GM18520 (cell line): ENCODE measurements at regions not wholly inside any gene's neighbourhood (a gene's known extent, or its start where the extent isn't known, plus 50 kb on each side); places are given as distances from the start of the nearest gene placed in this dataset.

ENCODE experiments used
- ATAC-seq: cut with Tn5 transposase; IDR thresholded peaks from one replicate; pipeline ENCODE4 v1.9.1; 2021; ENCODE audit not compliant: unreplicated experiment

DNA sequence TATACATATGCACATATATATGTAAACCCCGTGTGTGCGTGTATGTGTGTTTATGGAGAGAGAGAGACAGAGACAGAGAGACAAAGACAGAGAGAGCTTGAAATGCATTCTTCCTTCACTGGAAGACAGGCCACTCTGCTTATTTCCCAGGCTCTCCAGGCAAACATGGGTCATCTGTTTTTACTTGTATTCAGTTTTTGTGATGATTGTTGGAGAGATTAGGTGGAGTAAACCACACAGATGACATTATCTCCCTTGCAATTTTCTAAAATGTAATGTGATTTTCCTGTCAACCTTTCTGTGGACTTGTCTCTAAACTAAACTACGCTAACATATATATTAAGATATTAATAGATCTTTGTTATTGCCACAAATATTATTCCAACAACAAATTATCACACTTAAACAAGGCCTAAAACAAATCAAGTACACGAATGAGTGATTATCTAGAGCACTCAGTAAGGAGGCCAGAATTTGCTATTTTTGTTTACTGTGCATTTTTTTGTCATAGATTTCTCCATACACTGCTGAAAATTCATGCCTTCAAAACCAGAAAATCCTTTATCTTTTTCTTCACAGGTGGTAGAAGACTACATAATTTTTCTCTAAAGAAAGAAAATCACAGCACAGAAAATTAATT, 251.8 kb upstream of the SLIT2 start:
- ATAC-seq, result no peak

DNA sequence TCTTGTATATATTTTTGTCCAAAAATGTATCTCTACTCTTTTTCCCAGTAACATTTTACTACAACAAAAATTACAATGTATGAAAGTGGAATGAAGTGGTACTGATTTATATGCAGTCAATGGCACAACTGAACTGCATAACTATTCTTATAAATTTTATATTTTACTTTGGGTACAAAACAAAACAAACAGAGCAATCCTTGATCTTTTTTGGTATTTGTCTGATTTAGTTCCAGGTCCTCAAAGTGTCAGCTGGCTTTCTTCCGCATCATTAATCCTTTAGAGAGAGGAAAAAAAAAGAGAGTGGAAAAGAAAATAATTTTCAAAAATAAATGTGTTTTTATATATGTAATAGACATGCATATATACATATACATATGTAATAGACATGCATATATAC, 252.4 kb upstream of the SLIT2 start:
- no peak for ATAC-seq

DNA sequence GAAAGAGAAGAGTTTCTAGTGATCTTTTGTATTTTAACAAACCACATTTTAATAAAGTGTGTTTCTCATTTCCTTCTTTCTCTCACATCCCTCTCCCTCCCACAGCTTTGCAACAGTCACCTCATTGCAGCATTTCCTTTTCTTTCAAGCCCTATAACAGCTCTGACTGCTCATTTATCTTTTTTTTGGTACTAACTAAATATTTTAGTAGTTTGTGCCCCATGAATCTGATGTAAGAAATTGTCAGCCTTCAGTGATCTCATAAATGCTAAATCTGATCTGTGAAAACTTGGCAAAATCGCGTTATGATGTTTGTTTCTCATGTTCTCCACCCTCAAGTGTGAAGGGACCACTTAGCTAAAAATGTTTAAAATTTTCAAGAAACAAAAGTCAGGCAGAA, 258.5 kb upstream of the SLIT2 start:
- no peak for ATAC-seq

DNA sequence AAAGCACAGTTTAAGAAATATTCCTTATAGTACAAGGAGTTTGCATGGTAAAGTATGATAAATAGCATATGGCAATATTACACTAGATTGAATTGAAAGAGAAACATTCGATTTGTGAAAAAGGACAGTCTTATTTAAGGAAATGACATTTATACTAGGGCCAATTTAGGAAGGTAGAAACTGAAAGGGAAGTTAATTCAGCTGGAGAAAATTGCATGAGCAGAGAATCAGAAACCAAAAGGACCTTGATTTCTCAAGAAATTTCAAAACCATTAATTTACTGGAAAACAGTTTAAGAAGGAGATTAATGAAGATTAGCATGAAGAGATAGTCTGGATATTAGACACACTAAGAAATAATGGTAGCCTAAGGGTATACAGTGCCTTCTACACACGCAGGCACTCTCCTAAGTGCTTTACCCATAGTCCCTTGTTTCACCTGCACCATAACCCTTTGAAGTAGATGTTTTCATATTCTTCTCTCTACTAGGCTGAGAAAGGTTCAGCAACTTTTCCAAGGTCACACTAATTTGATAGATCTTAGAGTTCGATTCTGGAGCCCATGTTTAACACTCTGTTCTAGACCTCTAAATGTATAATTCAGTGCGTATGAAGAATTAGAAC, 259.1 kb upstream of the SLIT2 start:
- no peak for ATAC-seq

DNA sequence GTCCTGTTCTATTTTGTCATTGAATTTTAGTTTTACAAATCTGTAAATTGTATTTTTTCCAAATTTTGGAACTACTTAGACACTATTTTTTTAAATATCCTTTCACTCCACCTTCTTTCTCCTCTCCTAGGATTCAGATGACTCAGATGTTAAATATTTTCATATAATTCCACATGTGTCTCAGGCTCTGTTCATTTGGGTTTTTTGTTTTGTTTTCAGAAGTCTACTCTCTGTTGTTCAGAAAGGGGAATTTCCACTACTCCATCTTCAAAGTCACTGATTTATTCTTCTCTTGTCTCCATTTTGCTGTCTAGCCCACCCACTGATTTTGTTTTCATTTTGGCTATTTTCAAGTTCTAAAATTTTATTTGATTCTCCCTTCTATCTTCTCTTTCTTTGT, 264.0 kb upstream of the SLIT2 start:
- no peak for ATAC-seq

DNA sequence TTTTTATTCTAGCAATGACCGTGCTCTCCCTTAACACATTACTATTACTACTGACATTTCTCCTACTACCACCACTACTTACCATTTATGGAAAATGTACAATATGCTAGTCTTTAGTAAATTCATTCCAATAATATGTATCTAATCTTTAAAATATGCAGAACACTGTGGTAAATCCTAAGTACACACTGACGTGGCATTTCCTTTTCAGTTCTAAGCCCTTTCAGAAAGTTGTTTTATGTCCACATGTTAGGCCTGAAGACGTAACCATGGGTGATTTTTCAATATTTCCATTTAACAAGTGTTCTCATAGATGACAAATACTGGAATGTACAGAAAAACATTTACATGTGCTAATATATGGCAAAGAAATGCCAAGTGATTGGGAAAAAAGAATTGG, 268.6 kb upstream of the SLIT2 start:
- no peak for ATAC-seq

DNA sequence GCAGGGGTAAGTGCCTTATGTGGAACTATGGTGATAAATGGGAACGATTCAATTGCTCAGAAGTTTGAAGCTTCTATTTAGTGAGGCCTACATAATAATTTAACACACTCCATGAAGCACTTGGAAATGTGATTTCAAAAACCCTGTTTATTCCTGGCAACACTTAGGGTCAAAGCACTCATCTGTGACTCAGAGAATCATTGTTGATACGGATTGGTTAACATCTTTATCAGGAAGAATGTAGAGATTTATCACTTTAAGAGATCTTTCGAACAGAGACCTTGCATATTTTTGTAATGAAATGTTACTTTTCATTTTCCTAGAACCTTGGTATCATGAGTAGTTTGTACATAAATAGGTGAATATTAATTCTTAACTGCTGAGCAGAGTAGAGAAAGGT, 269.1 kb upstream of the SLIT2 start:
- ATAC-seq, result no peak

DNA sequence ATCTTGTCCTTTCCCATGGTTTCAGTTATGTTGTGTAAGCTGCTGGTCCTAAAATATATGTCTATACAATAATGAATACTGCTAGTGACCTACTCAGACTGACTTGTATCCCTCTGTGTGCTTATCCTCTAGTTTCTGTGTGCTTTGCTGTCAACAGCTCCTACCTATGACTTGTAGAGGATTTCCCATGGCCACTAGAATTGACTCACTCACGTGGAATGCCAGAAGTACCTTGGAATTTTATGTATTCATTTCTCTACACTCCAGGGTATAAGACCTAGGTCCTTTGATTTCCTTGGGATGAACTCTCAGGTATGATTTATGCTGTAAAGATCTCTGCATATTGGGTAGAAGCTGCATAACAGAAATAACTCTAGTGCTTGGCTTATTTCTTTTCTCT, 279.9 kb upstream of the SLIT2 start:
- no peak for ATAC-seq

DNA sequence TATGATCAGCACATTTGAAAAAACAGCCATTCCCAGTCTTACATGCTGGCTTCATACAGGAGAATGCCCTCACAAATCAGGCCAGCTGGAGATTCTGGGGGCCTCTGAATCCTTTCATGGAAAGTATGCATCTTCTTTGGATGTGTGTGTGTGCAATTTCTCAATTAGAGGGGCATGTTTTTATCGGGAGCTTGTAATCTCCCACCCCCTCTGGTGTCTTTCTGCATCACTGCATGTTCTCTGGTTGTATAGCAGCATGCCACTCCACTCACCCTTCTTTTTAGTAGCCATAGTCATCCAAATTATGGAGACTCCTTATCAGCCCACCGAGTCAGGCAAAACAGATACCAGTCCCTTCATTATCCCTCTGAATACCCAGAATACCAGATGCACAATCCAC, 282.2 kb upstream of the SLIT2 start:
- no peak for ATAC-seq

DNA sequence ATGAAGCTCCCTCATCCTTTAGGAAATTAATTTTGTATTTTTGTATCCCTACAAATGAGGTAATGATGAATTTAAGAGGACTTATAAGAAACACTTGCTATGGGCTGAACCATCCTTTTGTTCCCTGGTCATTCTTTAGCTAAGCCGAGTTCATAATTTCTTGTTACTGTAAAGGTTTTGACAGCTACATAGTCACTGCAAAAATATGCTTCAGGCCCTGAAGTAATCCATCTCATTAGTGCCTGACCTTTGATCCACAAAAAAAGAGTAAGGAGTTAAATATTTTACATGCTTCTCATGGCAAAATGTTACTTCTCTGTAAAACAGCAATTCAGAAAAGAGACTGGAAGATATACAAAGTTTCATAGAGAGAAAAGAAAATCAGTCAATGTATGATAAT, 290.6 kb upstream of the SLIT2 start:
- ATAC-seq, result no peak

DNA sequence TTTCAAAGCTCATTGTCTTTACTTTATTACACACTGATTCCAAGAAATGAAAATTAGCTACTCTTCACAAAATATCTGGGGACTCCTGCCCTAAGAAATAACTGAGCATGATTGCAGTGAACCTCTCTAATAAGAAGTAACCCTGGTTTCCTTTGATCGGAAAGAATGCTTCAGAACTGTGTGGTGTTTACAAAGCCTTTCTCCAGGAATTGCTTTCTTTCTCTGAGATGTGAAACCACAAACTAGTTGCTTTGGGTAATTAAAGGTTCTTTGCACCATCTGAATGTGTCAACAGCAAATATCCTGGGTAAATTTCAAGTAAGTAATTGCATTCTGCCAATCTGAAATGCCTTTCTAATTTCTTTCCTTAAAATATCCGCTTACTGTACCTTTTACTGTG, 292.9 kb upstream of the SLIT2 start:
- no peak for ATAC-seq

DNA sequence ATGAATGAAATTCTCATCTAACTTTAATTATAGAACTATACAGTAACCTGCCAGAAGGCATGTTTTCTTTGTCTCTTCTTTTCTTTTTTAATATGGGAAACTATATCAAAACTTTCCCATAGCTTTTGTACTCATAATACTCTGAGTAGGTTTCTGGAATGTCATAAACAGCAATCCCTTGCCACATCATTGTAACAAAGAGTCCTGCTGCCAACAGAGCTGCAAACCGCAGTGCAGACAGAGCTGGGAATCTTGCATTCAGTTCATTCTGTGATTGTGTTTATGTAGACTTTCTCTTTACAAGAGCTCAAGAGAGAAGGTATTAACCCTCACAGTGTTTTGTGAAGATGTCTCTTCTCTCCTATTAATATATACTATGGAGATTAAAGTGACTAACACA, 304.4 kb upstream of the SLIT2 start:
- ATAC-seq, result no peak

DNA sequence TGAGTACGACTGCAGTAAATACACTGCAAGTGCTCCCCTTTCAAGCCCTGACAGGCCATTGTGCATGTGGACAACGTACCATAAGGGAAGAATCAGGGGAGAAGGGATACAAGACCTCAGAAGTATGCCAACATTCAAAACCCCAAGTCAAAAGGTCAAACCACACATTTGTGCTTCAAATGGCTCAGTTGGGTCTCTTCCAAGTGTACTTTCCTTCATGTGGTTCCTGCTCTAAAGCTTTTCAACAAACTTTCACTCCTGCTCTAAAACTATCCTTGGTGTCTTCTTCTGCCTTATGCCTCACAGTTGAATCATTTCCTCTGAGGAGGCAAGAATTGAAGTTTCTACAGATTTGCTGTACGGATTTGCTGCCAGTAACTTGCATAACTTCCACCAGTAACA, 305.7 kb upstream of the SLIT2 start:
- no peak for ATAC-seq

DNA sequence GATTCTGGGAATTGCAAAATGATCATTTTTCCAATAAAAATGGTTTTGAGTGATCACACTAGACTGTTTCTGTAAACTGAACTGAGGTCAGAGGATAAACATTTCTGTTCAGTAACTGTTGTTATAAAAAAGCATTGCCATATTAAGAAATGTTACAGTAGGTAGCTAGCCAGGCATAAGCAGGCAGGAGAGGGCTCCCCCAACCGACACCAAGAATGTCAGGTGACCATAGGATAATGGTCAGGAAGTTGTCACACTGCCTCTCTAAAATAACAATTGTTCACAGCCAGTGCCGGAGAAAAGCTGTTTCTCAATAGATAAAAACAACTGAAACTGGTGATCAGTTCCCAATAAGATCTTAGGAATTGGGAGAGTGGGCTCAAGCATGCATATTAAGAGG, 306.2 kb upstream of the SLIT2 start:
- no peak for ATAC-seq

DNA sequence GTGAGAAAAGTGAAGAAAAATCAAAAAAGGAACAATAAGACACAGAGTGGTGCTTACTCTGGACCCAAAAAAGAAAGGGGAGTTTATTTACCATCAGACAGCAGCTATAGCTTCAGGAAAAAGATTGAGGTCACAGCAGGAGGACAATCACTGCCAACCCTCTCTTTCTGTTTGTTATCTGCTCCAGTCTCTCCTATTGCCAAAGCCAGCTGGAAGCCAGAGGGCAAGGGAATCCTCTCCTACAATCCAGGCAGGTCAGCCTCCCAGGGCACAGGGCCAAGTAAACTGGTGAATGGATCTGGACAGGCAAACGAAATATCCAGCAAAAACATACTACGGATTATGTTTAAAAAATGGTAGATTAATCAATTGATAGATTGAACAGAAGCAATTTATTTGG, 306.9 kb upstream of the SLIT2 start:
- no peak for ATAC-seq

DNA sequence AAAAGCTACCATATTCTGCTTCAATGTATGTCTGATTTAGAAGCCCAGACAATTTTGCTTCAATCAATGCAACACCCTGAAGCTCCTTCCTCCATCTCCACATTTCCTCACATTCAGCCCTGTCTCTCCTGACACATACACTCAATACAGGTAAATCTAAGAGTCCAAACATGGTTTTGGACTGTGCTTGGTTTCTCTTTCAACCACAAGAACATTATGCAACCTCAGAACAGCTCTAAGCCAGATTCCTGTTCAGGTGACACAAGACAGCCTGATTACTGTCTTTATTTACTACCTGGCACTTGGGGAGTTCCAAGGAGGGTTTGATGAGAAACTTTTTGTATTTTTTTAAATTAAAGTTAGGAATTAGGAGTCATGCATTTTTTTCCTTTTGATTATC, 307.5 kb upstream of the SLIT2 start:
- no peak for ATAC-seq

DNA sequence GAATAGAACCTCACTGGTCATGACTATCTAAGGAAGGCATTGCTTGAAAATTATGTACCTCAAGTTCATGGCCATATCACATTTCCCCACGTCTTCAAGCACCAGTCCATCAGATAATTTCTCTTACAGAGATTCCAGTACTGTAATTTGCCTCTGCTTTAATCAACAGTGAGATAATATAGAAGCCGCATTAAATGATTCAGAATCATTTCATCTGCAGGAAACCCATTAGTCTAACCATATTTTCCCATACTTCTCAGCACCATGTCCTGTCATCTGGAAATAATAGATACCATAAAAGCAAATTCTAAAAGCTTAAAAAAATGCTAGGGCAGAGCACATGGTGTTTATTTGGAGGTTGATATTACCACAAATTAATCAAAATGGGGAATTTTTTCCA, 310.3 kb upstream of the SLIT2 start:
- no peak for ATAC-seq

DNA sequence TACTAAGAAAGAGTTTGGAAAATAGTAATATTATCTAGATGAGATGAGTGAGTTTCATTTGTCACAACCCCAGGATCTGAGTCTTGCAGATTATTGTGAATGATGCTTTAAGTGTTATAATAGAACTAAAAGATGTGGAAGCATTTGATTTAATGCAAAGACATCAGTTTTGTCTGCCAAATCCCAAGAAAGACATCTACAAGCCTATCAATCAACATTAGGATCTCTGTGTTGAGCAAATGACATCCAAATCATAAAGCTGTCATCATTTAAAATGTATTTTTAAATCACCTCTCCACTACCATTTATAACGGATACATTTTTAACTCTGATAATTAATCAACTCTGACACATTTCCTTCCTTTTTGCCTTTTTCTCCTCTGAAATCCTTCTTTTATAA, 310.8 kb upstream of the SLIT2 start:
- no peak for ATAC-seq

DNA sequence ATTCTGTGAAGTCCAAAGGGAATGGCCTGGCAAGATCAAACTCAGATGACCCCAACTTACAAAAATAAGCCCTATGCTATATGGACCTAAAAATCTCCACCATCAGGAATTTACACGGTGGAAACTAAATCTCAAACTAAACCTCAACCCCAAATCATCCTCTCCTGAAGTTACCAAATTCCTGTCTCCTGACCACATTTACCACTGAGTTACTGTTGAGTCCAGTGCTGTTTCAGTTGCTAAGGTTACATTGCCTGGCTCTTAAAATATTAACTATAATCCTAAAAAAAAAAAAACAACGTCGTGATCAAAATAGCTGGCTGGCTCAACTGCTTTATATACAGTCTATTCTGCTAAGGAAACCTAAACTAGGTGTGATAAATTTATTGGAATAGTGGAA, 315.2 kb upstream of the SLIT2 start:
- ATAC-seq, result no peak

DNA sequence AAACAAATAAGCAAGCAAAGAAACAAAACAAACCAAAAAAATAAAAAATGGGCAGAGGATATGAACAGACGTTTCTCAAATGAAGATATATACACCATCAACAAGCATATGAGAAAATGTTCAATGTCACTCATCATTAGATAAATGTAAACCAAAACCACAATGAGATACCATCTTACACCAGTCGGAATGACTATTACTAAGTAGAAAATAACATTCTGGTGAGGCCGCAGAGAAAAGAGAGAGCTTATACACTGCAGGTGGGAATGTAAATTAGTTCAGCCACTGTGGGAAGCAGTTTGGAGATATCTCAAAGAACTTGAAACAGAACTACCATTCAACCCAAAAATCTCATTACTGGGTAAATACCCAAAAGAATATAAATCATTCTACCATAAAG, 321.0 kb upstream of the SLIT2 start:
- ATAC-seq, result no peak

DNA sequence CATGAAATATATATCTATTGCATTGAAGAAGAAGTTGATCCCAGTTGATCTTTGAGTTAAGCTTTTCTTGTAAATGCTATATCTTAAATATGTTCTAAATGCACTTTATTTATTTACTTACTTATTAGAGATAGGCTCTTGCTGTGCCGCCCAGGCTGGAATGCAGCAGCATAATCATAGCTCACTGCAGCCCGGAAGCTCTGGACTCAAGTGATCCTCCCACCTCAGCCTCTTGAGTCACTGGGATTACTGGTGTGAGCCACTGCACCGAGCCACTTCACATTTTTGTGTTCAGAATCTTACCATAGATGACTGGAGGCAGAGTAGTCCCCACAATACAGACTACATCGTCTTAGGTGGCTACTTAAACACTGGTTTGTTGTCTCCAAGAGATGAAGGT, 324.3 kb upstream of the SLIT2 start:
- no peak for ATAC-seq

DNA sequence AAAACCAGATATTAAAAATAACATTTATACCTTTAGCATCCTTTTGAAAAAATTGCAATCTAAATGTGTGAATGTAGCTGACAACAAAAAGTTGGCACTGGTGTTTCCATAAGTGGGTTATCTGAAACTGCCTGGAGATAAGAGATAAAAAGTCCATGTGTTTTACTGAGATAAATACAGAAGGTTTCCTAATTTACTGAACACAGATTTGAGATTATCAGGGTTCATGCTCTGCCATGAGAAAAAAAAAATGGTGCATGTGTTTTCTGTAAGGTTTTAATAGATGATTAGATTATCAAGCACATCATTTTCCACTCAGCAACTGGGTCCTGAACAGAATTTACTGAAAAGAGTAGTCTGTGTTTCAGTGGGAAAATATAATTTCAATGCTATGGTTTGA, 326.2 kb upstream of the SLIT2 start:
- ATAC-seq, result no peak

DNA sequence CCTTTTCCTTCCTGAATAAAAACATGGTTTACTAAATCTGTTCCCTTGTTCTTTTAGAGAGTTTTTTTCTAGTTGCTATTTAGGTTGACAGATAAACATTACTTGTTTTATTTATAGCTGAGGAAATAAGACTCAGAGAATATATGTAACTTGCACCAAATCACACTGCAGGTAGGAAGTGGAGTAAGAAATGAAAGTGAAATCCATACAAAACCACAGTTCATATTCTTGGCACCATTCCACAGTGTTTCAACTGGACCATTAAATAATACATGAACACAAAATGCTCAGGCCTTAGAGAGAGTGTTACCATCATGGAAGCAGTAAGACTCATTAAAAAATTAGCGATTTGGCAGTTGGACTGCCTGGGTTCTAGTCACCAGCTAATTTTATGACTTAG, 326.9 kb upstream of the SLIT2 start:
- ATAC-seq, result no peak
